HCT116 (cell line): ENCODE measurements at regions not wholly inside any gene's neighbourhood (a gene's known extent, or its start where the extent isn't known, plus 50 kb on each side); places are given as distances from the start of the nearest gene placed in this dataset.
"Not testable (repeated sequence)": the region's sequence is repeated elsewhere in the genome, so short reads cannot be mapped to it uniquely, and the experiment has no call there.

Experiments
- ATAC-seq: fragments of 200-7000 bp; cut with Tn5 transposase; 2 replicates; pipeline ENCODE4 v1.9.1; 2020; ENCODE audit warnings: mild to moderate bottlenecking, moderate library complexity
- BruUV-seq: library from RNA; stranded (reverse); fragments of 400-500 nt; replicated peaks from 2 replicates; lab custom pipeline; 2021; lab: Mats Ljungman, UMichigan
- CTCF ChIA-PET: fragments of 300-600 bp; sonication (Branson Sonifier 250); formaldehyde crosslinking; loops from one replicate; lab custom pipeline; 2021; ENCODE audit warnings: antibody characterized with exemption; lab: Charles Lee
- POLR2A ChIA-PET: fragments of 300-600, 350-600 bp; sonication (Branson Sonifier 250); formaldehyde crosslinking; loops from one replicate; lab custom pipeline; 2021; ENCODE audit warnings: antibody characterized with exemption; lab: Charles Lee
- RAD21 ChIA-PET, 2 experiments: fragments of 300-600 bp; sonication (Branson Sonifier 250); formaldehyde crosslinking; loops; one replicate each; lab custom pipeline; 2023; ENCODE audit warnings: low total read pairs in 2 of 2; ENCODE audit not compliant: uncharacterized antibody in 2 of 2, unreplicated experiment in 2 of 2, low non-redundant PET in 1 of 2; lab: Charles Lee
- DNase-seq: peaks from one replicate; pipeline ENCODE4 v3.0.0-alpha.2; 2010; ENCODE audit warnings: low read depth, low spot score
- H2AFZ ChIP-seq: fragments of 200-600 bp; shearing (Covaris generic), sonication (generic); 2 replicates; pipeline ENCODE4 v1.6.1; 2017; ENCODE audit warnings: low read depth, mixed run types, mixed read lengths, antibody characterized with exemption, low read length; ENCODE audit not compliant: poor library complexity, severe bottlenecking
- H3K27ac ChIP-seq: 2 replicates; pipeline ENCODE4 v1.5.1; 2012; ENCODE audit warnings: low read depth, low read length
- H3K27me3 ChIP-seq: fragments of 200-600 bp; sonication (generic); 2 replicates; pipeline ENCODE4 v1.6.1; 2016; ENCODE audit warnings: mixed run types, low read length, mixed read lengths; ENCODE audit not compliant: insufficient read depth
- H3K36me3 ChIP-seq, 2 experiments: fragments of 200-500 bp in 1 of 2; fragments of 200-600 bp in 1 of 2; sonication (Bioruptor generic) in 1 of 2; sonication (generic) in 1 of 2; 2 replicates each; pipeline versions ENCODE4 v1.5.1 to v1.6.1; 2014 to 2016; ENCODE audit warnings: low read length in 2 of 2, inconsistent platforms in 1 of 2, mixed read lengths in 1 of 2, mixed run types in 1 of 2; ENCODE audit not compliant: insufficient read depth in 2 of 2, control insufficient read depth in 1 of 2
- H3K4me1 ChIP-seq, 2 experiments: fragments of 200-600 bp in 1 of 2; sonication (generic) in 1 of 2; 2 replicates each; pipeline versions ENCODE4 v1.5.1 to v1.6.1; 2012 to 2017; ENCODE audit warnings: low read length in 2 of 2, inconsistent platforms in 1 of 2, mild to moderate bottlenecking in 1 of 2, mixed read lengths in 1 of 2, mixed run types in 1 of 2, moderate library complexity in 1 of 2; ENCODE audit not compliant: insufficient read depth in 2 of 2, control insufficient read depth in 1 of 2
- H3K4me2 ChIP-seq: fragments of 200-600 bp; sonication (generic); 2 replicates; pipeline ENCODE4 v1.6.1; 2017; ENCODE audit warnings: mixed run types, low read length, mixed read lengths
- H3K4me3 ChIP-seq, 2 experiments: fragments of 200-600 bp in 1 of 2; sonication (generic) in 1 of 2; replicated peaks in 1 of 2; 2 replicates each; pipeline ENCODE4 v1.5.1; 2011 to 2016; ENCODE audit warnings: low read length in 2 of 2, control low read depth in 1 of 2, low read depth in 1 of 2, mild to moderate bottlenecking in 1 of 2, mixed read lengths in 1 of 2, mixed run types in 1 of 2
- H3K79me2 ChIP-seq: fragments of 200-600 bp; sonication (generic); 2 replicates; pipeline ENCODE4 v1.6.1; 2017; ENCODE audit warnings: mild to moderate bottlenecking, mixed run types, low read length, moderate library complexity, mixed read lengths; ENCODE audit not compliant: insufficient read depth
- H3K9ac ChIP-seq: fragments of 200-600 bp; sonication (generic); 2 replicates; pipeline ENCODE4 v1.6.1; 2016; ENCODE audit warnings: low read length, mixed read lengths
- H3K9me2 ChIP-seq: fragments of 200-600 bp; sonication (generic), shearing (Covaris generic); 2 replicates; pipeline ENCODE4 v1.6.1; 2017; ENCODE audit warnings: mixed run types, mild to moderate bottlenecking, moderate library complexity; ENCODE audit not compliant: insufficient read depth
- H3K9me3 ChIP-seq, 2 experiments: fragments of 200-500 bp in 1 of 2; fragments of 200-600 bp in 1 of 2; sonication (Bioruptor generic) in 1 of 2; sonication (generic) in 1 of 2; 2 replicates each; pipeline ENCODE4 v1.6.1; 2014 to 2017; ENCODE audit warnings: low read length in 2 of 2, mixed read lengths in 2 of 2, inconsistent platforms in 1 of 2, low read depth in 1 of 2, mild to moderate bottlenecking in 1 of 2, mixed run types in 1 of 2, moderate library complexity in 1 of 2; ENCODE audit not compliant: control insufficient read depth in 1 of 2, insufficient read depth in 1 of 2
- H4K20me1 ChIP-seq: fragments of 200-600 bp; sonication (generic), shearing (Covaris generic); 2 replicates; pipeline ENCODE4 v1.6.1; 2017; ENCODE audit warnings: mixed run types, mild to moderate bottlenecking, moderate library complexity; ENCODE audit not compliant: insufficient read depth
- ATF3 ChIP-seq: IDR thresholded peaks from 2 replicates; pipeline ENCODE4 v1.6.1; 2012
- EGR1 ChIP-seq: IDR thresholded peaks from 2 replicates; pipeline ENCODE4 v1.6.1; 2012; ENCODE audit warnings: low read depth
- ELF1 ChIP-seq: IDR thresholded peaks from 2 replicates; pipeline ENCODE4 v1.6.1; 2012; ENCODE audit warnings: low read depth, borderline replicate concordance
- POLR2A ChIP-seq: IDR thresholded peaks from 2 replicates; pipeline ENCODE4 v1.7.0; 2011; ENCODE audit warnings: borderline replicate concordance; ENCODE audit not compliant: insufficient read depth, insufficient read length; ENCODE audit errors: extremely low read depth
- POLR2AphosphoS5 ChIP-seq: IDR thresholded peaks from 2 replicates; pipeline ENCODE4 v1.6.1; 2011; ENCODE audit warnings: mild to moderate bottlenecking, low read depth, low read length, moderate library complexity
- REST ChIP-seq: IDR thresholded peaks from 2 replicates; pipeline ENCODE4 v1.6.1; 2012; ENCODE audit warnings: low read depth
- ZBTB33 ChIP-seq: IDR thresholded peaks from 2 replicates; pipeline ENCODE4 v1.6.1; 2011; ENCODE audit warnings: mild to moderate bottlenecking, low read length, moderate library complexity; ENCODE audit not compliant: insufficient replicate concordance; ENCODE audit errors: extremely low read depth
- intact Hi-C: fragments of 100-400 bp; cut with micrococcal nuclease; formaldehyde crosslinking; loops from 2 replicates; pipeline ENCODE4 v1.10.0; 2022

GRCh38 chr5:94057217-94057616 lies 315.8 kb upstream of the POU5F2 start:
- no peak overlapping the region for H3K9ac ChIP-seq
- no peak for ATAC-seq
- POLR2A ChIA-PET = no interaction called here

GRCh38 chr5:94049307-94049922 lies 308.0 kb upstream of the POU5F2 start:
- H3K4me3 ChIP-seq, H3K36me3 ChIP-seq, BruUV-seq, H3K79me2 ChIP-seq, ATAC-seq, RAD21 ChIA-PET, H3K9ac ChIP-seq, H3K9me3 ChIP-seq, H3K4me2 ChIP-seq, H3K27ac ChIP-seq, H3K4me1 ChIP-seq, H3K27me3 ChIP-seq, DNase-seq, POLR2A ChIA-PET, intact Hi-C loops, H3K9me2 ChIP-seq, H2AFZ ChIP-seq, CTCF ChIA-PET, H4K20me1 ChIP-seq: not testable (repeated sequence)

More at GRCh38 chr5:94057217-94057616, 315.8 kb upstream of the POU5F2 start:
- no TSS peak for BruUV-seq
- H3K36me3 ChIP-seq = no peaks in the 10 kb centered on the region
- no peak overlapping the region for H2AFZ ChIP-seq
- DNase-seq = no peak
- no peak overlapping the region for H3K4me3 ChIP-seq
- no peaks in the 10 kb centered on the region for H3K27me3 ChIP-seq
- CTCF ChIA-PET = no interaction called here
- no peaks in the 10 kb centered on the region; the same call in 1 of the 2 replicates for H3K9me2 ChIP-seq
- TF ChIP-seq ATF3 = no peak
- TF ChIP-seq EGR1 = no peak
- TF ChIP-seq POLR2AphosphoS5 = no peak
- TF ChIP-seq ELF1 = no peak
- no peak for TF ChIP-seq ZBTB33
- TF ChIP-seq POLR2A = no peak
- no peak for TF ChIP-seq REST
- H4K20me1 ChIP-seq = no peaks in the 10 kb centered on the region
- no peaks in the 10 kb centered on the region for H3K9me3 ChIP-seq
- no peaks in the 10 kb centered on the region for H3K4me1 ChIP-seq
- H3K27ac ChIP-seq = no peak overlapping the region
- intact Hi-C loops = no loop called here
- no peaks in the 10 kb centered on the region; the same call in 1 of the 2 replicates for H3K79me2 ChIP-seq
- RAD21 ChIA-PET = no interaction called here
- H3K4me2 ChIP-seq = no peak overlapping the region
